AG09319 (cell line): ENCODE measurements at regions not wholly inside any gene's neighbourhood (a gene's known extent, or its start where the extent isn't known, plus 50 kb on each side); places are given as distances from the start of the nearest gene placed in this dataset.

Experiments
- DNase-seq: peaks from one replicate; pipeline ENCODE4 v3.0.0-alpha.2; 2010; ENCODE audit warnings: low read depth; ENCODE audit errors: extremely low read depth
- TF ChIP-seq, protein P1 (sequence below): IDR thresholded peaks from 2 replicates; pipeline ENCODE4 v1.5.1; 2011; ENCODE audit warnings: low read depth, mild to moderate bottlenecking, inconsistent platforms, low read length, moderate library complexity

DNA sequence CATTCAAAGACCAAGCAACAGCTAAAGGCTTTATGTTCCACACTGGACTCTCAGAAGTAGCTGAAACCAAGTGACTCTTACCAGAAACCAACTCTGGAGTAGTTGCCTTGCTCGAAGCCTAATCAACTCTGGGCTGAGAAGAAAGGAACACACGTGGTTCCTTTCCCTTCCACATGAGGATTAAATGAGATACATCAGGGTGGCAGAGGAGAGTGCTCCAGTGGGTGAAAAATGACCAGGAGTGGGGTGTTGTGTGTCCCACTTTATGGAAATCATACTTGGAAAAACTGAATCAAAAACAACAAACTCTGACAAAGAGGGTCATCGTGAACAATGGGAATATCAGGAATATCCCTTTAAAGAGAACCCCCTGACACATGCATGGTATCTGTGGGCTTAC, 234.2 kb upstream of the ASIC2 start:
- TF ChIP-seq, protein P1, sequence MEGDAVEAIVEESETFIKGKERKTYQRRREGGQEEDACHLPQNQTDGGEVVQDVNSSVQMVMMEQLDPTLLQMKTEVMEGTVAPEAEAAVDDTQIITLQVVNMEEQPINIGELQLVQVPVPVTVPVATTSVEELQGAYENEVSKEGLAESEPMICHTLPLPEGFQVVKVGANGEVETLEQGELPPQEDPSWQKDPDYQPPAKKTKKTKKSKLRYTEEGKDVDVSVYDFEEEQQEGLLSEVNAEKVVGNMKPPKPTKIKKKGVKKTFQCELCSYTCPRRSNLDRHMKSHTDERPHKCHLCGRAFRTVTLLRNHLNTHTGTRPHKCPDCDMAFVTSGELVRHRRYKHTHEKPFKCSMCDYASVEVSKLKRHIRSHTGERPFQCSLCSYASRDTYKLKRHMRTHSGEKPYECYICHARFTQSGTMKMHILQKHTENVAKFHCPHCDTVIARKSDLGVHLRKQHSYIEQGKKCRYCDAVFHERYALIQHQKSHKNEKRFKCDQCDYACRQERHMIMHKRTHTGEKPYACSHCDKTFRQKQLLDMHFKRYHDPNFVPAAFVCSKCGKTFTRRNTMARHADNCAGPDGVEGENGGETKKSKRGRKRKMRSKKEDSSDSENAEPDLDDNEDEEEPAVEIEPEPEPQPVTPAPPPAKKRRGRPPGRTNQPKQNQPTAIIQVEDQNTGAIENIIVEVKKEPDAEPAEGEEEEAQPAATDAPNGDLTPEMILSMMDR, result no peak
- DNase-seq, result no peak

DNA sequence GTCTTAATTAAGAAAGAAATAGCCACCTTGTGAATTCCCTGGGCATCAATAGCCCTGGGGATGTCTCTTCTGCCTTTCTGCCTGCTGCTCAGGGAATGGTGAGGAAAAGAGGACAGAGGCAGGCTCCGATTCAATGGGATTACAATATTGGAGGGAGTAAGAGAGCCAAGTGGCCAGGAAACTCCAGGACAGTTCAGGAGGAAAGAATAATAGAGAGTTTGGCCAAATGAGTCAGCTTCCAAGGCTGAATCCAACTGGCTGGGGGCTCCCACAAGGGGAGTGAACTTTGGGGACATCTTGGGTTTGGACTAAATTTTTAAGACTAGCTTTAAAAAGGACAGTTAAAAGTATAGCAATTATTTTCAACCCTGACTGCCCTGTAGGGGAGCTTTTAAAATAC, 235.8 kb upstream of the ASIC2 start:
- DNase-seq, result no peak
- TF ChIP-seq, protein P1, result no peak

DNA sequence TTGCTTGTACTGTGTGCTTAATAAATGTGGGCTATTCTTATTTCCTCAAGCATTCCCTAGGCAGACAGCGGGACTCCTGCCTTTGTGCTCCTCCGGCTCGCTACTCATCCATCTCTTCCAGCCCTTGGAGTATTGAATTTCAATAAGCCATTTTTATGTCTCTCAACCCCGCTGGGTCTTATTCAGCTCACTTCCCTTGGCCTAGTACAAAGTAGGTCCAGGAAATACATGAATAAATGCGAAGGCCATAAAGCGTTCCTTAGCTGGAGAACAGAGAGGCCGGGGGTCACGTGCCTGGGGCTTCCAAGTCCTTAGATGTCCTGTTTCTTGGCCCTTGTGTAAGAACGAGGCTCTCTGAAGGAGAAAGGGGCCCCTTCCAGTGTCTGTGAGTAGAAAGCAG, 236.7 kb upstream of the ASIC2 start:
- DNase-seq, result no peak
- TF ChIP-seq, protein P1, result no peak

DNA sequence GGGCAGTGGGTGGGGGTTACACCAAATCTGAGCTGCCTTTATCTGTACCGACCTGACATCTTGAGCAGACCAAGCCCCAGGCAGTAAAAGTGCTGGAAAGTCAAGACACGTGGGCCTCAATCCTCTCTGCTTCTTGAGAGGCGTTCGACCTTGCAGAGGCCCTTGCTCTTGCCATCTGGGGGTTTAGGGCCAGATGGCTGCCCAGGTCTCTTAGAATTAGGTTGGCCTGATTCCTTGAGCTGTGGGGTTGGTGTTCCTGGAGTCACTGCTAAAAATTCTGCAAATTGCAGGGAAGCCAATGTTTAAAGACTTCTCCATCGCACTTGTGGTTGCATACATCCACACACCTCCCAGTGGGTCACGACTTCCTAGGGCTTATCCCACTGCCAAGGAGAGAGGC, 238.2 kb upstream of the ASIC2 start:
- no peak for DNase-seq

DNA sequence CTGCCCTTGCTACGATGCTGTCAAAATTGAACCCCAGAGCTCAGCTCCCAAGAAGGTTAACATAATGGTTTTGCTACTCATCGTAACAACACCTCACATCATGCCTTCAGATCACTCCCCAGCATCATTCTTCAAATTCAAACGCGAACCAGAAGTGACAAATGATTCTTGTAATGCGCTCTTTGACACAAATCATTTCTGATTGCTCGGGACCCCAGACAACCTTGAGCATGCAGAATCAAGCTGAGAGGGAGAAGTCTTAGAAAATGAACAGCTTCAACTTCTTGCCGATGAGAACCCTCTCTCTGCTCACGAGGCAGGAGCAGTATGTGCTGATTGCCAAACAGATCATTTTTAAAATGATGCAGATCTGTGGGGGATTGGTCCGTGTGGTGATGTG, 241.0 kb upstream of the ASIC2 start:
- TF ChIP-seq, protein P1, result no peak
- no peak for DNase-seq

More for the DNA sequence above, 238.2 kb upstream of the ASIC2 start:
- TF ChIP-seq, protein P1, result no peak

DNA sequence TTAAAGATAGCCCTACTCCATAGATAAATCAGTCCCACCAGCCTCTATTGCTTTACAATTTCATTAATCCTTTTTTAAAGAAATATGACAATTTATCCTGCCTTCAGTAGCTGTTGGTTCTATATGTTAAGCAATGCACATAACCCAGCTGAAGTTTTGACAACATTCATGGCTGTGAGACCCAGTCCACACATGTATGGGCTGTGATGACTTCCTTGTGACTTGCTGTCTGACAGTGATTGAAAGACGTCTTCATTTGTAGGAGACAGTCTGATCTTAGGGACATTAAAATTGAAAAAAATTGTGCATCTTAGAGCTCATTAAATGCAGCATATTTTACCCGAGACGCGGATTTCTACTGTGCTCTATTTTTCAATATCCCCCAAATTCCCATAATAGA, 252.0 kb upstream of the ASIC2 start:
- TF ChIP-seq, protein P1, result no peak
- DNase-seq, result no peak

DNA sequence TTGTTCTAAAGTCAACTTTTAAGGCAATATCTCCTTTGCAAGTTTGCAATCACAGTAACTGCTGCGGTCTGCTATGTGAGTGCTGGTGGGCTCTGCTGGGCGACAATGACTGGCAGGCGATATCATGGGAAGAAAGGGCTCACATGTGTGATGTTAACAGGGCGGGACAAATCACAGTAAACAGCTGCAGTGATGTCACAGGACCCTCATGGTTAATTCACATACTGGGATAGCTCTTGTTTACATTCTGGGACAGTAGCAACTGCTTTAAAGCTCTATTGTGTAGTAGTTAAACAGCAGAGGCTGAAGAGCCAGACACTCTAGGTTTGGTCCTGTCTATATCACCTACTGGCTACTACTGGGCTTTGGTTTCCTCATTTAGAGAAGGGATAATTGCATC, 257.2 kb upstream of the ASIC2 start:
- TF ChIP-seq, protein P1, result no peak
- DNase-seq, result no peak

DNA sequence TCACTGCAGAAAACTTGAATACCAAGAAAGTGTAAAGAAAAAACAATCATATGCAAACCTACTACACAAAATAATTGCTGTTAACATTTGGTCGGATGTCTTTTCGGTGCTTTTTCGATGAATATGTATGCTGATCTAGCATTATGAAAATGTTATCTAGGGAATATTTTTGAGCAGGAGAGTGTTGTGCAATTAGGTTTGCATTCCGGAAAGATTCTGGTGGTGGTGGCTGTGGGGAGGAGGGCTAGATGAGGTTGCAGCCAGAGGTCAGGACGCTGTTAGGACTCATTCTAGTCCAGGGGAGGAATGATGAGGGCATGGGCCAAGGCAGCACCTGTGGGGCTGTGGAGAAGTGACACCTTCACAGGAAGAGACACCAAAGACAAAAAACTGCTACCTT, 258.0 kb upstream of the ASIC2 start:
- TF ChIP-seq, protein P1, result no peak
- DNase-seq, result no peak
